ENCODE measurements at regions not wholly inside any gene's neighbourhood (a gene's known extent, or its start where the extent isn't known, plus 50 kb on each side); places are given as distances from the start of the nearest gene placed in this dataset.

- DNase-seq, result no peak
Observed at GRCh38 chr6:9647599-9647998, 767.3 kb downstream of the TFAP2A start.

- DNase-seq, result no peak
Observed at GRCh38 chr6:9647071-9647445, 767.8 kb downstream of the TFAP2A start.

GRCh38 chr6:9646342-9647070, 768.4 kb downstream of the TFAP2A start:
- no peak for DNase-seq

GRCh38 chr6:9638861-9639260, 776.0 kb downstream of the TFAP2A start:
- no peak for DNase-seq

GRCh38 chr6:9634776-9635175, 780.1 kb downstream of the TFAP2A start:
- no peak for DNase-seq

GRCh38 chr6:9632026-9632425, 782.8 kb downstream of the TFAP2A start:
- DNase-seq, result no peak

- DNase-seq, result no peak
Observed at GRCh38 chr6:9628819-9629218, 786.1 kb downstream of the TFAP2A start.

- DNase-seq, result no peak
Observed at GRCh38 chr6:9627916-9628315, 787.0 kb downstream of the TFAP2A start.

- DNase-seq, result no peak
Observed at GRCh38 chr6:9623985-9624384, 790.9 kb downstream of the TFAP2A start.

- DNase-seq, result no peak
Observed at GRCh38 chr6:9623228-9623832, 791.5 kb downstream of the TFAP2A start.

- no peak for DNase-seq
Observed at GRCh38 chr6:9621276-9621675, 793.6 kb downstream of the TFAP2A start.

GRCh38 chr6:9620687-9621086, 794.2 kb downstream of the TFAP2A start:
- no peak for DNase-seq

- no peak for DNase-seq
Observed at GRCh38 chr6:9620263-9620662, 794.6 kb downstream of the TFAP2A start.

- DNase-seq, result no peak
Observed at GRCh38 chr6:9614778-9615177, 800.1 kb downstream of the TFAP2A start.

- no peak for DNase-seq
Observed at GRCh38 chr6:9612489-9612888, 802.4 kb downstream of the TFAP2A start.

- DNase-seq, result no peak
Observed at GRCh38 chr6:9610620-9611415, 804.1 kb downstream of the TFAP2A start.

GRCh38 chr6:9606435-9607134, 808.3 kb downstream of the TFAP2A start:
- no peak for DNase-seq

- no peak for DNase-seq
Observed at GRCh38 chr6:9594746-9595145, 820.1 kb downstream of the TFAP2A start.

GRCh38 chr6:9593554-9593953, 821.3 kb downstream of the TFAP2A start:
- DNase-seq, result no peak

- no peak for DNase-seq
Observed at GRCh38 chr6:9583753-9584352, 831.0 kb downstream of the TFAP2A start.

GRCh38 chr6:9581155-9581554, 833.7 kb downstream of the TFAP2A start:
- DNase-seq, result no peak

GRCh38 chr6:9576521-9576920, 838.4 kb downstream of the TFAP2A start:
- DNase-seq, result no peak

- DNase-seq, result no peak
Observed at GRCh38 chr6:9566096-9566495, 848.8 kb downstream of the TFAP2A start.
